T-helper 1 cell treated with Interleukin-12 subunit alpha and Interleukin-12 subunit beta and Interleukin-4 antibody, amounts not matched to agents 30 ng/mL and 1 ng/mL, for 36 hours (primary cell): ENCODE measurements at regions not wholly inside any gene's neighbourhood (a gene's known extent, or its start where the extent isn't known, plus 50 kb on each side); places are given as distances from the start of the nearest gene placed in this dataset.
"Not testable (repeated sequence)": the region's sequence is repeated elsewhere in the genome, so short reads cannot be mapped to it uniquely, and the experiment has no call there.

ENCODE experiments used
- intact Hi-C: fragments of 100-400 bp; cut with micrococcal nuclease; formaldehyde crosslinking; loops from one replicate; pipeline ENCODE4 v1.15.1; 2024

DNA sequence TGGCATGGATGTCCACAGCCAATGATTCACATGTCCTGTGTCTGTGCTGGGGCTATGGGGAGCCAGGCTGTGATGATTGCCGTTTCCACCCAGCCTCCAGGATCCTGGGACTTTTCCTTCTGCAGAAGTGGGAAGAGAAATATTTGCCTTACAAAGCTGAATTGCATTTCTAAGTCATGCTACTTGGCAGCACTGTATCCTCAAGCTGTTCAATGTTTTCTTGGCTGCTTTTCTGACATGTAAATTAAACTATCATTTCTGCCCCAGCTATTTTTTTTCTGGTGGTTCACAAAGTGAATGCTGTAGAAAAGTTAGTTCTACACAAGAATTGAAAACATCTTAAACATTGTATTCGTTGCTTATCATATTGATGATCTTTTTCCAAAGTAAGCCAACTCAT lies 51.9 kb upstream of the TCERG1L start:
- intact Hi-C loops, result no loop called here

GRCh38 chr10:131371571-131371970 lies 60.0 kb upstream of the TCERG1L start:
- intact Hi-C loops, result no loop called here

DNA sequence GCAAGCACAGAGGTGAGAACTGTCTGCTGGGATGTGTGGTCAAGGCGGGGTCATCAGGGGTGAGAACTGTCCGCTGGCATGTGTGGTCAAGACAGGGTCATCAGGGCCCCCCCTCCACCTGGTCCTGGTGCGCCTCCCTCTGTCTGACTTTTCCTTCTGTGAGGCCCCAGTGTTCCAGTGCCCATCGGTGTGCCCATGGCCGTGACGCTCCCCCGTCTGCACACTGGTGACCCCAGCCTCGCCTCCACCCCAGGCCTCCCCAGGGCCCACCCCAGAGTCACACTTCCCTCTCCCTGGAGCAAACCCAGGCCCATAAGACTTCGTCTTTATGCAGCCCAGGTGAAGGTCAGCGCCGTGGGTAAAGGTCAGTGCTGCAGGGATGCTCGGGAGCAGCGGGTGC lies 70.1 kb upstream of the TCERG1L start:
- intact Hi-C loops, result no loop called here

DNA sequence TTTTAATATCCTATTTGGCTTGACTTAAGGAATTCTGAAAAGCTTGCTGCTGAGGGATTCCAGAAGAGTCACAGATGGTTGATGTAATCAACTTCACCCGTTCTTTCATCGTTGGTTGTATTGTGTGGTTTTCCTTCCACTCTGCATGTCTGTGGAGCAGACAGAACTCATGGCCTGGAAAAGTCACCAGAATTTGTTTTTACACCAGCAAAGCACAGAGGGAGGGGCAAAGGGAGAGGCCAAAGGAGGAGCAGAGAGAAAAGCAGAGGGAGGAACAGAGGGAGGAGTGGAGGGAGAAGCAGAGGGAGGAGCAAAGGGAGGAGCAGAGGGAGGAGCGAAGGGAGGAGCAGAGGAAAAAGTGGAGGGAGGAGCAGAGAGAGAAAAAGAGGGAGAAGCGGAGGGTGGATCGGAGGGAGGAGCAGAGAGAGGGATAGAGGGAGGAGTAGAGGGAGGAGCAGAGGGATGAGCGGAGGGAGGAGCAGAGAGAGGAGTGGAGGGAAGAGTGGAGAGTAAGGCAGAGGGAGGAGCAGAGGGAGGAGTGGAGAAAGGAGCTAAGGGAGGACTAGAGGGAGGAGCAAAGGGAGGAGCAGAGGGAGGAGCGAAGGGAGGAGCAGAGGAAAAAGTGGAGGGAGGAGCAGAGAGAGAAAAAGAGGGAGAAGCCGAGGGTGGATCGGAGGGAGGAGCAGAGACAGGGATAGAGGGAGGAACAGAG lies 73.8 kb upstream of the TCERG1L start:
- intact Hi-C loops, result not testable (repeated sequence)

DNA sequence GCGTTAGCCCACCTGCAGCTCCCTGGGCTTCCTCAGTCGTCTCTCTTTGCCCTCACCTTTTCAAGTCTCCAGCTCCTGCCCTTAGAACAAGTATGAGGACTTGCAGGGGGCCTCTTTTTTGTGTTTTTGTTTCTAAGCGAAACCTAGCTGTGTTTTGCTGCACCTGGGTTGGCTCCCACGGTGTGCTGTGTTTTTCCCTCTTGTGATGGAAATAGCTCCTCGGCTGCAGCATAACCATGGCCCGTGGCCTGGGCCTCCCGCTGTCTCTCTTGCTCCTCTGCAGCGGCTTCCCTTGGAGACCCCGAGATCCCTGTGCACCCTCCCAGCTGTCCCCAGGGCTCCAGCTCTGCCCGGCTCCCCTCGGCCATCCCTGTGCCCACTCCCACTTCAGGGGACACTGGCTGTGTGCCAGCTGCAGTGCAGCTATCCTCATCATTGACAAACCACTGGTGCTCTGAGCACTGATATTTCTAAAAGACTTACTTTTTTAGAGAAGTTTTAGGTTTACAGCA lies 75.6 kb upstream of the TCERG1L start:
- intact Hi-C loops, result no loop called here

DNA sequence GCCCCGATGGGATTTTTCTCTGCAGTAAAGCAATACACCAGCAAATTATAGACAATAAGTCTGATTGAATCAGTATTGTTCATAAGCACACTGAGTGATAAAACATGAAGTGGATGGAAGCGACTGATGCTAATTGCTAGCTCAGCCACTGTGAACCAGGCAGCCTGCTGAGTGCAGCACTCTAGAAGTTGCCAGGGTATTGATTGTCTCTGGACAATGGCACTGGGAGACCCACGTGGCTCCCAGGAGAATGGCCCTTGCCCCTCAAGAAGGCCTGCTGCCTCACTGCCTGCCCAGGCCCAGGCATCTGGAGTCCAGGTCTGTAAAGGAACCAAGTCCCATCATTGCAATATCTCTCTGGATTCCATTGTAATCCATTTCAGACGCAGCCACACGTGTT lies 80.4 kb upstream of the TCERG1L start:
- intact Hi-C loops, result no loop called here

DNA sequence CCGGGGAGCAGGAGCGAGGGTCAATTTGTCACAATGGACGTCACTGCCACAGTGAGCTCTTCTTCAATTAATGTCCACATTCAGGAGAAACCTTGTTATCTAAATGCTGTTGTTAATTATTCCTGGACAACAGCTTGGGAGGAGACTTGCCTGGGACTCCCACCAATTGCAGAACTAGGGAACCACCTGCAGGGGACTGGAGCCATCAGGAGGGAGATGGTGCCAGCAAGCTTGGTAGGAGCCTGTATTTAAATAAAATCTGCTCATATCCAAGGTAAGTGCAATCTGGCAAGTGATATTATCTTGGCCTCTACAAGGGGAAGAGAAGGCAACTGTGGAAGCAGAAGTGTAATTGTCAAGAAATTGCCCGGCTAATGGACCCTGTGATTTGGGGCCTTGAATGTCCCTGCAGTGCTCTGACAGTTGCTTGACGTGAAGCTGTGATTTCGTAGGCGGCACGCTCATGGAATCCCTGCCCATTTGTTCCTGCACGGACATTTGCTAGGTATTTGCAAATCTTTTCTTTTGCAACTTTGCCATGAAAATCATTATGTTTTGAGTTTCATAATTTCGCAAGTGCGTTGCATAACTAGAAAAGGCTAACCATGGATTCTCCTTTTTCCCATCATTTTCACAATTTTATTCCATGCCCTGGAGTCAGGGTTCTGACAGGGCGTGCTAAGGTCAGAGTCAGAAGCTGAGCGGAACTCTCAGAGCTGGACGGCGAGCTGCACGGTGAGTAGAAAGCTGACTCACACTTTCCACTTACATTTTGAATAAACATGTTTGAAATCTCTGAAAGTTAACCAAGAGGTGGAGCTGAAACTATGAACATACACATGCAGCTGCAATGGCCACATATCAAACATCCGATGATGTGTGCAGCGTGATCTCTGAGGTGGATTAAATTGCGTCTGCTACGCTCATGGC lies 84.9 kb upstream of the TCERG1L start:
- intact Hi-C loops, result no loop called here

GRCh38 chr10:131398166-131398565 lies 86.6 kb upstream of the TCERG1L start:
- intact Hi-C loops, result no loop called here

GRCh38 chr10:131399981-131400380 lies 88.5 kb upstream of the TCERG1L start:
- intact Hi-C loops, result no loop called here

DNA sequence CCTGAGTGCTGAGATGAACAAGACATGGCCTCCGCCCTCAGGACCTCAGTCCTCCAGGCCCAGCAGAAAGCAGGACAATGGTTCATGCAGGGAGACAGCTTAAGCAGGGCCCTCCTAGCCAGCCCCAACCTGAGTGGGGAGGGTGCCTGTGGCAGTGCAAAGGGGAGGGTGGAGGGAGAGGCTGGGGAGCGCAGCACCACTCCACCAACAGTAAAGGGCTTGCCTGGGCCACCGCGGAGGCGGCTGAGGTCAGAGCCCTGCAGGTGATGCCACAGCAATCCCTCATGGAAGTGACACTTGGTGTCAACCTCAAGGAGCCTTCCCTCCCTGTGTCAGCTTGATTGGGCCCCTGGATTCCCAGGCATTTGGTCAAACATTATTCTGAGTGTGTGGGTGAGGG lies 89.0 kb upstream of the TCERG1L start:
- intact Hi-C loops, result no loop called here

DNA sequence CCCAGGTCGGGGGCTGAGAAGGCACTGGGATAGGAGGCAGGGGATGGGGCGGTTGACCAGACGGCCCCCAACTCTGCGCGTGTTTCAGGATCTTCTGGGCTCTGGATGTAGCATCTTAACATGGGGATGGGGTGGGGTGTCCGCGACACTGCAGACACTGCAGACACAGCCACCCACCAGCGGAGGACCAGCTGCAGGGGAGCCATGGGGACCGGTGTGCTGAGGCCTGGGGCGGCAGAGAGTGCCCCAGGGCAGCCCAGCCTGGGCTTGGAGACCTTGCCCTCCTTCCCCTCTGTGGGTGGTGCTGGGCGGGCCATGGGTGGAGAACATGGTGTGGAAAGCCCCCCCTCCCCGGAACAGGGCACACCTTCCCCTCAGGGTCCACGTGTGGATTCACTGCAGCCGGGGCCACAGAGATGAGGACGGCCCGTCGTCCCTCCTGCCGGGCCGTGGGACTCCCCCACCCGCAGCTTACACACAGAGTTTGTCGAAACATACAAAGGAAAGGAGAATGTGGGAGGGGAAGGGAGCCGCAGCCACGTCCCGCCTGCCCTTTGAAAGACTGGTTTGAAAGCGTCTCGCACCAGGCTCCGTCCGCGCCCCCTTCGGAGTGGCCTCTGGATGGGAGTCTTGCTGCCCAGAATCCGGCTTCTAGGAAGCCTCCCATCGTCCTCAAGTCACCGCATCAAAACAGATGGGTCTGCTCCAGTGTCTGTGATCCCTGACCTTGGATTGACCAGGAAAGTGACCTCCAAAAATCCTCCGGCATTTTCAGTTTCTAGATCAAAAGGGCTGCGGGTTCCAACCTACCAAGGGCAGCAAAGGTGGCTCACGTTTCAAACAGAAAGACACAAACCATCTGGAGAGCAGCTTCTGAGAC lies 91.5 kb upstream of the TCERG1L start:
- intact Hi-C loops, result no loop called here

- intact Hi-C loops, result no loop called here
These were observed 92.4 kb upstream of the TCERG1L start for GRCh38 chr10:131403936-131404335.

DNA sequence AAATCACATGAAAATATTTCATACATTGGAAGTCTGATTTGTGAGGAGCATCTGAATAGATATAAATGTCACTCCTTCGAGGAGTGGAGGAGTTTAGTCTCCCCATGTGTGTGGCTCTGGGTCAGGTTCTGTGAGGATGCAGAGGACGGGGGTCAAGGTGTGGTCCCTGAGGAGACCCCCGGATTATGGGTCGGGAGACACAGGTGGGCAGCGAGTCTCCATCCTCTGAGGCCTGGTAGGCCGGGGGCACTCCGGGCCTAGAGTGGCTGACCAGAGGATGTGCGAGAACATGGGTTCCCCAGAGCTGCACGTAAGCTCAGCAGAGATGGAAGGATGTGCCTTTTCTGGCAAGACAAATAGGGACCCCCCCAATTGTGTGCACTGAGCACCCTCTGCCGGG lies 93.4 kb upstream of the TCERG1L start:
- intact Hi-C loops, result no loop called here

DNA sequence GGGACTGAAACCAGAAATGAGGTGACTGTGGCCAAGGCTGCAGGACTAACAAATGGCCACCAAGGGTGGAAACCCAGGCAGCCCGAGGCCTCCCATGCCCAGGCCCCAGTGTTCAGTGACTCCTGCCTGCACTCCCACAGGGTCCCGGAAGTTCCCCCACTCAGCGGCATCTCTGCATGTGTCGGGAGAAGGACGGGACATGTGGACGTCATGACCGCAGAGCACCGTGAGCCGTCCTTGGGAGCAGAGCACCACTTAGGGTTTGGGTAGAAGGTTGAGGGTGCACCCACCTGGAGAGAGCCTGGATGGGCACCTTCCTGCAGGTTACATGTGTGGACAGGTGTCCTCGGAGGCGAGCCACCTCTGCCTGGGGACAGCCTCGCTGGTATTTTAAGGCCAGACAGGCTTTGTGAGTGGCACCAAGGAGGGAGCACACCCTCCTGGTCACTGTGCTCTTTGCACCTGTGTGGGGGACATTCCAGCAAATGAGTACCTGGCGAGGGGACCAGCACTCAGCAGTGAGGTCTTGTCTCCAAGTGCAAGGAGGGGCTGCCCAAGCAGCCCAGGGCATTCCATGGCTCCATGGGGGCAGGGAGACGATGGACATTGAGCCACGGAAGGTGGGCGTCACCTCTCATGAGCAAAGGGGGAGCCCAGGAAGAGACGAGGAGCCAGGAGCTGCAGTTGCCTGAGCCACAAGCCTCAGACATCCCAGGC lies 95.3 kb upstream of the TCERG1L start:
- intact Hi-C loops, result no loop called here

GRCh38 chr10:131418681-131419080 lies 107.2 kb upstream of the TCERG1L start:
- intact Hi-C loops, result no loop called here

DNA sequence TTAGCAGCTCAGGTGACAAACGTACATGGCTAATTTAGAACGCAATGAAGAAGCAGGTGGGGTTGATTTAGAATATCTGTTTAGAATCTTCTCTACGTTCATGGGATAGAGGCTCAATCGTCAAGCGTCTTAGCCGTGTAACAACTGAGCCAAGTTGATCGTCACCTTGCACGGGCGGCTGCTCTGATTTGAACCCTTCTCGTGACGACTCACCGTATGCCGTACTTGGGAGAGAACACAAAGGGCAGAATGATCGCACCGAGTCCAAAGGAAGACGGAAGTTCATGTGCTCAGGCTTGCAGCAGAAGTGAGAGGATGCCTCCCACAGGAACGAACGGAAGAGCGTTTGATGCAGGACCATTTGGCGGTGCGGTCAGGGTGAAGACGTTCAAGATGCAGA lies 108.3 kb upstream of the TCERG1L start:
- intact Hi-C loops, result no loop called here

DNA sequence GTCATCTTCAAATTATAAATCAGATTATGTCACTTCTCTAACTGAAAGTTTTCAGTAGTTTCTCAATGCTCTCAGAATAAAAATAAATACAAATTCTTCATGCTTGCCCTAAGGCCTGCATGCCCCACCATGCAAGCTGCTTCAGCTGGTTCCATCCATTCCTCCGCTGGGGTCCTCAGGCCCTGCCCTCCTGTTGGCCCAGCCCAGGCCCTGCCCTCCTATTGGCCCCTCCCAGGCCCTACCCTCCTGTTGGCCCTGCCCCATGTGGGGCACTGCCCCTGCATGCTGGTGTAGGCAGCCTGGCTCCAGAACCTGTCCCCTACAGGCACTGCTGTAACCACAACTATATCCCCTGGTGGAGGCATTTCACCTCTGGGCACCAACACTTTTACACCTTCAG lies 109.3 kb upstream of the TCERG1L start:
- intact Hi-C loops, result no loop called here

DNA sequence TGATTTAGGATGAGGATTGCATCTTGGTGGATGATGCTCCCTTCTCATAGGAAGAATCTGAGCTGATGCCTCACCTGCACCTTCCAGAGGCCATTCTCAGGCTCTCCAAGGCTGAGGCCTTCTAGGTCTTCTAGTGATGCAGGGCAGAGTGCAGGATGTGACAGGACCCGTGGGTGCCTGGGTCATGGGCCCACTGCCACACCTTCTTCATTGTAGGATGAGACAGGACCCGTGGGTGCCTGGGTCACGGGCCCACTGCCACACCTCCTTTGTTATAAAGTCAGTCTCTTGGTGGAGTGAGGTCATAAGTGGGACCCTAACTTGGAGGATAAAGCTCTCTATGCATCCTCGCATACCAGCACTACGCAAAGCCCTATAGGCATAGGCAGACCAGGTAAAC lies 109.9 kb upstream of the TCERG1L start:
- intact Hi-C loops, result no loop called here

GRCh38 chr10:131422731-131423130 lies 111.2 kb upstream of the TCERG1L start:
- intact Hi-C loops, result no loop called here

GRCh38 chr10:131424053-131424452 lies 112.5 kb upstream of the TCERG1L start:
- intact Hi-C loops, result no loop called here
